ENCODE measurements at regions not wholly inside any gene's neighbourhood (a gene's known extent, or its start where the extent isn't known, plus 50 kb on each side); places are given as distances from the start of the nearest gene placed in this dataset.

- Histone ChIP-seq H3K4me2 (ENCODE audit: insufficient read depth, low read length) (no peak overlapping the region), H3K27ac (ENCODE audit: insufficient read depth, low read depth, low read length) (peak overlapping the region; percentile 3), H3K4me1 (ENCODE audit: control insufficient read depth, extremely low read depth, insufficient read depth, low read length) (peaks cover 31% of the 10 kb centered on the region), H3K9me1 (replicated peaks; ENCODE audit: control insufficient read depth, extremely low read depth, insufficient read depth, low read length) (no peaks in the 10 kb centered on the region), H3K27me3 (ENCODE audit: control insufficient read depth in 2 of 2, insufficient read depth in 2 of 2, low read length in 2 of 2) (no peaks in the 10 kb centered on the region), H3K9ac (replicated peaks; ENCODE audit: extremely low read depth, insufficient read depth, low read length) (no peak overlapping the region), H3K79me2 (ENCODE audit: control insufficient read depth, insufficient read depth, low read length) (no peaks in the 10 kb centered on the region), H4K20me1 (replicated peaks; ENCODE audit: control insufficient read depth, extremely low read depth, insufficient read depth, low read length) (no peaks in the 10 kb centered on the region), H3K9me3 (replicated peaks; ENCODE audit: control insufficient read depth, insufficient read depth, low read length) (no peaks in the 10 kb centered on the region), H3K36me3 (ENCODE audit: control insufficient read depth in 2 of 2, extremely low read depth in 1 of 2, insufficient read depth in 2 of 2, low read length in 2 of 2) (no peaks in the 10 kb centered on the region), H3K4me3 (replicated peaks in 1 of 3; ENCODE audit: insufficient read depth in 1 of 3, low read depth in 1 of 3, low read length in 3 of 3) (no peak overlapping the region), H2AFZ (ENCODE audit: low read depth, low read length) (no peak overlapping the region)
- no peak for FAIRE-seq
- CTCF ChIA-PET, result interaction anchor here (0.7 to 1.0 kb wide), 2 partner anchors 32 to 466 kb away, joined by 3 read pairs; no protein-coding TSS in a partner anchor
- TF ChIP-seq CTCF (IDR thresholded peaks at IDR 0.05; ENCODE audit: extremely low read depth in 1 of 2, insufficient read depth in 1 of 2, low read depth in 1 of 2, low read length in 2 of 2) (no peak), FOS (IDR thresholded peaks at IDR 0.05; ENCODE audit: borderline replicate concordance, insufficient read depth, low read length) (no peak), POLR2A (IDR thresholded peaks at IDR 0.05; ENCODE audit: low read depth, low read length) (no peak), EZH2 (IDR thresholded peaks at IDR 0.05; ENCODE audit: borderline replicate concordance, low read depth, low read length, severe bottlenecking) (no peak), JUN (IDR thresholded peaks at IDR 0.05; ENCODE audit: borderline replicate concordance, insufficient read depth, insufficient read length, low read depth) (no peak), GATA2 (IDR thresholded peaks at IDR 0.05; ENCODE audit: insufficient read depth, insufficient read length, low read depth, low read length) (no peak), MYC (IDR thresholded peaks at IDR 0.05; ENCODE audit: low read depth, low read length) (no peak), POLR2AphosphoS5 (IDR thresholded peaks at IDR 0.05; ENCODE audit: insufficient read depth, low read depth, low read length) (no peak)
- BruUV-seq (replicated peaks), result TSS peak; percentile 13
- dilution Hi-C loops (cut with MboI; ENCODE audit: extremely low pct_ligation_motif_present, low sequenced_read_pairs) (no loop called here), intact Hi-C loops (cut with micrococcal nuclease) (loop anchor here (10.0 kb wide), 2 partner anchors 350 to 980 kb away; no protein-coding TSS in a partner anchor)
- DNase-seq (ENCODE audit: low read depth, low spot score), result no peak
- POLR2A ChIA-PET, result no interaction called here
Measured at GRCh38 chr2:67565262-67565661, 168.1 kb downstream of the ETAA1 start.
